Peyer's patch (tissue), 4 donors: ENCODE measurements at regions not wholly inside any gene's neighbourhood (a gene's known extent, or its start where the extent isn't known, plus 50 kb on each side); places are given as distances from the start of the nearest gene placed in this dataset.

Experiments
- DNase-seq, 3 donors: peaks; one replicate each; pipeline ENCODE4 v3.0.0-alpha.2; 2017 to 2019
- H3K27ac ChIP-seq, 4 donors: fragments of 200-600 bp; sonication (generic); one replicate each; pipeline ENCODE4 v1.5.1; 2016 to 2019
- H3K27me3 ChIP-seq, 2 donors: fragments of 200-600 bp; sonication (generic); one replicate each; pipeline ENCODE4 v1.5.1; 2019
- H3K36me3 ChIP-seq, 3 donors: fragments of 200-600 bp; sonication (generic); one replicate each; pipeline ENCODE4 v1.5.1; 2016 to 2019
- H3K4me1 ChIP-seq, 4 donors: fragments of 200-600 bp; sonication (generic); one replicate each; pipeline ENCODE4 v1.5.1; 2016 to 2019
- H3K4me3 ChIP-seq, 4 donors: fragments of 200-600 bp; sonication (generic); 1 replicate in 3 of 4; 2 replicates in 1 of 4; pipeline ENCODE4 v1.5.1; 2016 to 2019; ENCODE audit warnings: mild to moderate bottlenecking in 1 of 4
- H3K9me3 ChIP-seq, 4 donors: fragments of 200-600 bp; sonication (generic); one replicate each; pipeline ENCODE4 v1.5.1; 2016 to 2019; ENCODE audit warnings: mild to moderate bottlenecking in 1 of 4
- CTCF ChIP-seq, 6 experiments: fragments of 450-650 bp in 4 of 6; fragments of 200-600 bp in 2 of 6; sonication (generic) in 1 of 6; IDR thresholded peaks; one replicate each; pipeline ENCODE4 v1.5.1; 2017 to 2019; ENCODE audit warnings: antibody characterized with exemption in 6 of 6, mild to moderate bottlenecking in 3 of 6, moderate library complexity in 1 of 6
- POLR2A ChIP-seq, 2 donors: fragments of 450-650 bp; IDR thresholded peaks; one replicate each; pipeline ENCODE4 v1.5.1; 2017; ENCODE audit warnings: antibody characterized with exemption in 2 of 2, mild to moderate bottlenecking in 2 of 2, moderate library complexity in 2 of 2

- H3K27me3 ChIP-seq: no peaks in the 10 kb centered on the region
- no peak for TF ChIP-seq POLR2A (IDR thresholded peaks at IDR 0.05)
- no peak for TF ChIP-seq CTCF (IDR thresholded peaks at IDR 0.05)
- no peaks in the 10 kb centered on the region for H3K4me1 ChIP-seq
- no peaks in the 10 kb centered on the region for H3K9me3 ChIP-seq
- no peak overlapping the region for H3K4me3 ChIP-seq
- H3K36me3 ChIP-seq: no peaks in the 10 kb centered on the region
- H3K27ac ChIP-seq: no peak overlapping the region
- no peak for DNase-seq
Observed at GRCh38 chr14:98236314-98236713, 1035.7 kb downstream of the BCL11B start.

- H3K36me3 ChIP-seq: no peaks in the 10 kb centered on the region
- H3K4me1 ChIP-seq: no peaks in the 10 kb centered on the region
- H3K4me3 ChIP-seq: no peak overlapping the region
- no peak overlapping the region for H3K27ac ChIP-seq
- H3K9me3 ChIP-seq: no peaks in the 10 kb centered on the region
- no peak for DNase-seq
- TF ChIP-seq CTCF (IDR thresholded peaks at IDR 0.05): no peak
- no peak for TF ChIP-seq POLR2A (IDR thresholded peaks at IDR 0.05)
- no peaks in the 10 kb centered on the region for H3K27me3 ChIP-seq
Observed at GRCh38 chr14:98237939-98238338, 1034.1 kb downstream of the BCL11B start.

- no peaks in the 10 kb centered on the region for H3K9me3 ChIP-seq
- TF ChIP-seq CTCF (IDR thresholded peaks at IDR 0.05): no peak
- TF ChIP-seq POLR2A (IDR thresholded peaks at IDR 0.05): no peak
- no peaks in the 10 kb centered on the region for H3K36me3 ChIP-seq
- no peaks in the 10 kb centered on the region for H3K27me3 ChIP-seq
- H3K27ac ChIP-seq: no peak overlapping the region
- H3K4me3 ChIP-seq: no peak overlapping the region
- H3K4me1 ChIP-seq: no peaks in the 10 kb centered on the region
- no peak for DNase-seq
Observed at GRCh38 chr14:98240376-98240775, 1031.6 kb downstream of the BCL11B start.

GRCh38 chr14:98242903-98243302 lies 1029.1 kb downstream of the BCL11B start:
- Histone ChIP-seq H3K36me3 (no peaks in the 10 kb centered on the region), H3K4me1 (no peaks in the 10 kb centered on the region), H3K27ac (no peak overlapping the region), H3K4me3 (no peak overlapping the region), H3K27me3 (no peaks in the 10 kb centered on the region), H3K9me3 (no peaks in the 10 kb centered on the region)
- no peak for DNase-seq
- TF ChIP-seq CTCF (IDR thresholded peaks at IDR 0.05) (no peak), POLR2A (IDR thresholded peaks at IDR 0.05) (no peak)

GRCh38 chr14:98243332-98243731 lies 1028.7 kb downstream of the BCL11B start:
- Histone ChIP-seq H3K4me3 (no peak overlapping the region), H3K27ac (no peak overlapping the region), H3K27me3 (no peaks in the 10 kb centered on the region), H3K4me1 (no peaks in the 10 kb centered on the region), H3K36me3 (no peaks in the 10 kb centered on the region), H3K9me3 (no peaks in the 10 kb centered on the region)
- DNase-seq: no peak
- no peak for TF ChIP-seq CTCF (IDR thresholded peaks at IDR 0.05)
- TF ChIP-seq POLR2A (IDR thresholded peaks at IDR 0.05): no peak
